Fibroblast of villous mesenchyme (primary cell): ENCODE measurements at regions not wholly inside any gene's neighbourhood (a gene's known extent, or its start where the extent isn't known, plus 50 kb on each side); places are given as distances from the start of the nearest gene placed in this dataset.

ENCODE experiments used
- DNase-seq: peaks from one replicate; pipeline ENCODE4 v3.0.0-alpha.2; 2010; ENCODE audit warnings: low read depth
- H3K4me3 ChIP-seq: 2 replicates; pipeline ENCODE4 v1.5.1; 2011; ENCODE audit warnings: low read depth, mild to moderate bottlenecking, low read length
- CTCF ChIP-seq: IDR thresholded peaks from 2 replicates; pipeline ENCODE4 v1.5.1; 2012; ENCODE audit warnings: low read depth, mild to moderate bottlenecking, low read length; ENCODE audit not compliant: insufficient read depth

DNA sequence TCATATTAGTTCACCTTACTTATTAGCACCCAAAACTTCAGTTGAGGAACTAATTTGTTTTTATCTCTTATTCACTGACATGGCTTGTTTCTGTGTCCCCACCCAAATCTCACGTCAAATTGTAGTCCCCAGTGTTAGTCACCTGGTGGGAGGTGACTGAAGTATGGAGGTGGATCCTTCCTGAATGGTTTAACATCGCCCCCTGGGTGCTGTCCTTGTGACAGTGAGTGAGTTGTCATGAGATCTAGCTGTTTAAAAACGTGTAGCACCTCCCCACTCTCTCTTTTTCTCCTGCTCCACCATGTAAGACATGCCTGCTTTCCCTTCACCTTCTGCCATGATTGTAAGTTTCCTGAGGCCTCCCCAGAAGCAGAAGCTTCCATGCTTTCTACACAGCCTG, 75.0 kb upstream of the HECTD2 start:
- TF ChIP-seq CTCF, result no peak
- no peak for DNase-seq
- no peak overlapping the region for H3K4me3 ChIP-seq

- no peak overlapping the region for H3K4me3 ChIP-seq
- no peak for DNase-seq
- TF ChIP-seq CTCF, result no peak
Measured at GRCh38 chr10:91339729-91340128, 70.4 kb upstream of the HECTD2 start.

DNA sequence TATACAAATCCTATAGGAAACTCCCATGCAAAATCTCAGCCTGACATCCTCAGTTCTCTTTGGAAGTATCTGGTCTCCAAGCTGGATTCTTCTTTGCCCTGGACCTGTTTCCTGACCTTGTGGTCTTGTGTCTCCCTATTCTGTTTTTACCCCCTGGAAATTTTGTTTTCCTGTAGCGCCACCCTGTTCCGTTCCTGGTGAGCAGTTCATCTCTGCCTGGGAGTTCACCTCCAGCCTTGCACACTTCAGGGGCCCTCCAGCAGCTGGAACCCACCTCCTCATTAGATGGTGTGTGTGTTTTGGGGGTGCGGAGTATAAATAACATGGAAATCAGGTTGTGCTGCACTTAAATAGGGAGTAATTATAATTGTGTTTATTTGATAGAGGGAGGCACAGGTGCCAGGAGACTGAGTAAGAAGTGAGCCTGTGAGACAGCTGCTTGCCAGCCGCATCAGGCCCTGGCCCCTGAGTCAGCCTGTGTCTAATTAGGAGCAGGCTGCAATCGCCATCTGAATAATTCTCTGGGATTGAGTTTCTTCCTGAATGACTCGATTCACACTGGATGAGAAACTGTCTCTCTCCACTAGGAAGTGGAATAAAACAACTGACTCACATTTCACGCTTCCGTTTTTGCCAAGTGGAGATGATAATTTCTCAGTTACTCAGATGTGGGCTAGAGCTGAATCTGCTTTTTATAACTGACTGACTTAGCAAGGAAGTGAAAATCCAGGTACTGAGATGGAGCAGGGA, 69.4 kb upstream of the HECTD2 start:
- no peak overlapping the region for H3K4me3 ChIP-seq
- peak; percentile 68 for DNase-seq
- no peak for TF ChIP-seq CTCF

GRCh38 chr10:91341686-91342085, 68.5 kb upstream of the HECTD2 start:
- TF ChIP-seq CTCF, result no peak
- no peak overlapping the region for H3K4me3 ChIP-seq
- DNase-seq, result no peak

GRCh38 chr10:91343010-91343409, 67.1 kb upstream of the HECTD2 start:
- no peak overlapping the region for H3K4me3 ChIP-seq
- DNase-seq, result no peak
- no peak for TF ChIP-seq CTCF

- H3K4me3 ChIP-seq, result no peak overlapping the region
- TF ChIP-seq CTCF, result no peak
- DNase-seq, result no peak
Measured at GRCh38 chr10:91344117-91344856, 65.9 kb upstream of the HECTD2 start.
